Astrocyte of the cerebellum (primary cell): ENCODE measurements at regions not wholly inside any gene's neighbourhood (a gene's known extent, or its start where the extent isn't known, plus 50 kb on each side); places are given as distances from the start of the nearest gene placed in this dataset.

Source experiments
- DNase-seq: peaks from one replicate; pipeline ENCODE4 v3.0.0-alpha.2; 2011; ENCODE audit warnings: low read depth
- H3K4me3 ChIP-seq: 2 replicates; pipeline ENCODE4 v1.5.1; 2011; ENCODE audit warnings: mild to moderate bottlenecking, low read depth, low read length, moderate library complexity
- in situ Hi-C: cut with HindIII; loops from 2 replicates; pipeline ENCODE4 v1.10.0; 2017; ENCODE audit warnings: low sequenced_read_pairs
- TF ChIP-seq, protein P1 (sequence below): IDR thresholded peaks from 2 replicates; pipeline ENCODE4 v1.5.1; 2012; ENCODE audit warnings: low read length, low read depth, moderate library complexity, mild to moderate bottlenecking; ENCODE audit errors: missing control alignments

DNA sequence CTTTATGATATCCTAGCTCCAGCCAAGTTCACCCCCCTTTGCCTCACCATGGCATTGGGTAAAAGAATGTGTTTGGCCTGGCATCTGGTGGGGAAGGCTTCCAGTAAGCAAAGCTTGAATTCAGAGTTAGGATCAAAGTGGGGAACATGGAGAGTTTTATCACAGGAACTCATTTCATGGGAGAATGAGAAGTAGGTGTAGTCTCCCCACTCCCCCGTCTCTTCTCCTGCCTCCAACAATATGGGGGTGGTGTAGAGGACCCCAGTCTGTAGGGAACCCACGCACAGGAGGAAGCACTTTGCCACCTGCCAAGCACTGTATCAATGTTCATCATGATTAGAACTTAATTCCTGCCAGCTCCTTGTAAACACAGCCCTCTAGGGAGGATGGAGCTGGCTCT lies 200.5 kb downstream of the UACA start:
- no peak for DNase-seq
- H3K4me3 ChIP-seq = no peak overlapping the region
- TF ChIP-seq, protein P1, sequence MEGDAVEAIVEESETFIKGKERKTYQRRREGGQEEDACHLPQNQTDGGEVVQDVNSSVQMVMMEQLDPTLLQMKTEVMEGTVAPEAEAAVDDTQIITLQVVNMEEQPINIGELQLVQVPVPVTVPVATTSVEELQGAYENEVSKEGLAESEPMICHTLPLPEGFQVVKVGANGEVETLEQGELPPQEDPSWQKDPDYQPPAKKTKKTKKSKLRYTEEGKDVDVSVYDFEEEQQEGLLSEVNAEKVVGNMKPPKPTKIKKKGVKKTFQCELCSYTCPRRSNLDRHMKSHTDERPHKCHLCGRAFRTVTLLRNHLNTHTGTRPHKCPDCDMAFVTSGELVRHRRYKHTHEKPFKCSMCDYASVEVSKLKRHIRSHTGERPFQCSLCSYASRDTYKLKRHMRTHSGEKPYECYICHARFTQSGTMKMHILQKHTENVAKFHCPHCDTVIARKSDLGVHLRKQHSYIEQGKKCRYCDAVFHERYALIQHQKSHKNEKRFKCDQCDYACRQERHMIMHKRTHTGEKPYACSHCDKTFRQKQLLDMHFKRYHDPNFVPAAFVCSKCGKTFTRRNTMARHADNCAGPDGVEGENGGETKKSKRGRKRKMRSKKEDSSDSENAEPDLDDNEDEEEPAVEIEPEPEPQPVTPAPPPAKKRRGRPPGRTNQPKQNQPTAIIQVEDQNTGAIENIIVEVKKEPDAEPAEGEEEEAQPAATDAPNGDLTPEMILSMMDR = no peak
- in situ Hi-C loops = loop anchor here (10.0 kb wide), 1 partner anchor 62 kb away; no protein-coding TSS in a partner anchor

DNA sequence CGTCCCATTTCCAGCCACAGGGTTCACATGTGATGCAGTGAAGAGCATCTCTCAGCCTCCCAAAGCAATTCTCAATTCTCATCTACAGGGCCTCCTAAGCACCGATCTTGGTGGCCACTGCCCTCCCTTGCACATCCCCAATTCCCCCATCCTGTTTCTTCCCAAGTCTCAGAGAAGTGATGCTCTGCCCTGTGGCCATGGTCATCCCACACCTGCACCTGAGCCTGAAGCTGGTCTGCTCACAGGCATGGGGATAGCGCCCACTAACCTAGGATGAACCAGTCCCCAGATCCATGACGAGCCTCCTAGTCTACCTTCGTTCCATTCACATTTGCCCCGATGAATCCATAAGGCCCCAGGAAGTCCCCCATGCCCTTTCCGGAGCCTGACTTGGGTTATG lies 201.5 kb downstream of the UACA start:
- in situ Hi-C loops = loop anchor here (10.0 kb wide), 1 partner anchor 63 kb away; no protein-coding TSS in a partner anchor
- TF ChIP-seq, protein P1 = no peak
- DNase-seq = no peak
- H3K4me3 ChIP-seq = no peak overlapping the region

DNA sequence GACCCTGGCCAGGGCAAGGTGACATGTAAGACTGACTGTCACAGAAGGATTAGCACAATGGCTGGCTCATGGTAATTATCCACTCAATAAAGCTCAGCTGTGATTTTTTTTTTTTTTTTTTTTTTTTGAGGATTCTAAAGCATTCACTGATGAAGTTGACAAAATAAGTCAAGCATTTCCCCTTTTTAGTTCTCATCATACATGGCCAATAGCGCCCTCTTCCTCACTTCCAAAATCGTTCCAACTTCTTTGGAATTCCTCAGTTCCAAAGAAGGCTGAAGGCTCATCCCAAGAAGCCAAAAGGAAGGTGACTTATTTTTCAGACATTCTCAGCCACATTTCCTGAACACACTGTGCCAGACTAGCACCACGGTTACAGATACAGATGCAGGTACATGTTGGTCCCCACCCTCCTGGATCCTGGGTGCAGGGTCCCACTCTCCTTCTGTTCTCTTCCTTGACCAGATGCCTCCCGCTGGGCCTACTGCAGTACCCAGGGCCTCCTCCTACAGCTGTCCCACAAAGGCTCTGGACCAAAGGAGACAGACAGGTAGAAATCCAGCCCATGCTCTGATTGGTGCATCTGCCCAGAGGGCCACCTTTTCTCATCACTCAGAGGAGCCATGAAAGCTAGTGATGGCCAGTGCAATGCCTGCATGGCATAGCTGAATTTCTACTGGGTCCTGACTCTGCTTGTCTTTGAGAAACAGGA lies 202.6 kb downstream of the UACA start:
- in situ Hi-C loops = loop anchor here (10.0 kb wide), 1 partner anchor 64 kb away; no protein-coding TSS in a partner anchor
- H3K4me3 ChIP-seq = no peak overlapping the region
- DNase-seq = no peak
- TF ChIP-seq, protein P1 = no peak

DNA sequence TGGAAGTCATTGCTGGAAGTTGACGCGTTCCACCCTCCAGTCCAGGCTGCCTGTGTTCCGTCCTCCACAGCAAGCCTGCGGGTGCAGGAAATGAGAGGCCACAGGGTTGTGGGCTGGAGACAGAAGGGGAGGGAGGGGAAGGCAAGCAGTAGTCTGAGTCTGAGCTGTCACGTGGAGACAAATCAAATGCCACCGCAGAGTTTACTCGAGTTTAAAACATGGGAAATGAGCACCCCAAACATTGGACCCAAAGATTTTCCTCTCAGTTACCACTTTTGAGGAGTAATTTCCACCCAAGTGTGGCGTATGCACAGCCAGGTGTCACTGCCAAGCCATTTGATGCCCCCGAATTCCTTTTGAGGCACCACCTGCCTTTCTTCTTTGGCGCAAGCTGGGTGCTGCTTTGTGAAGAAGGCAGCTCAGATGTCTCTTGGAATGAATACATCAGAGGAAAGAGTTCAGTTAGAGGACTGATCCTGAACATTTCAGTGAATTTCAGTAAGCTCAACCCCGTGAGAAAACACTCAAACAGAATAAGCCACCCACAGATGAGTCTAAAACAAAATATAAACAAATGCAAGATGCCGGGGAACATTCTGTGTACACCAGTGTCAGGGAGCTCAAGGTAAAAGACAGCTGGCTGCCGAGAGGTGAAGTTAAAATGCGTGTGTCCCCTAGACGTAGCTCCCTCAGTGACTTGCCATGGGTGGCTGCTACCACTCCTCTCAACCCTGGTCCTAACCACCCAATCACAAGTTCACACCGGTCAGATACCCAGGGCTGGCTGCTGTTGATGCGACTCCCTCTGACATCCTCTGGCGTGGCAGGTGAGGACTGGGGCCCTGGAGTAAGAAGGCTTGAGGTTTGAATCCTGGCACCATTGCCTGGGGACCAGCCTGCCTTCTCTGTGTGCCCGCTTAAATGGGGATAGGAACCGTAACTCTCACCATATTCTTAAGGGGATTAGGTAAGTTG lies 203.8 kb downstream of the UACA start:
- no peak for DNase-seq
- TF ChIP-seq, protein P1 = no peak
- no peak overlapping the region for H3K4me3 ChIP-seq
- in situ Hi-C loops = loop anchor here (10.0 kb wide), 1 partner anchor 65 kb away; no protein-coding TSS in a partner anchor

DNA sequence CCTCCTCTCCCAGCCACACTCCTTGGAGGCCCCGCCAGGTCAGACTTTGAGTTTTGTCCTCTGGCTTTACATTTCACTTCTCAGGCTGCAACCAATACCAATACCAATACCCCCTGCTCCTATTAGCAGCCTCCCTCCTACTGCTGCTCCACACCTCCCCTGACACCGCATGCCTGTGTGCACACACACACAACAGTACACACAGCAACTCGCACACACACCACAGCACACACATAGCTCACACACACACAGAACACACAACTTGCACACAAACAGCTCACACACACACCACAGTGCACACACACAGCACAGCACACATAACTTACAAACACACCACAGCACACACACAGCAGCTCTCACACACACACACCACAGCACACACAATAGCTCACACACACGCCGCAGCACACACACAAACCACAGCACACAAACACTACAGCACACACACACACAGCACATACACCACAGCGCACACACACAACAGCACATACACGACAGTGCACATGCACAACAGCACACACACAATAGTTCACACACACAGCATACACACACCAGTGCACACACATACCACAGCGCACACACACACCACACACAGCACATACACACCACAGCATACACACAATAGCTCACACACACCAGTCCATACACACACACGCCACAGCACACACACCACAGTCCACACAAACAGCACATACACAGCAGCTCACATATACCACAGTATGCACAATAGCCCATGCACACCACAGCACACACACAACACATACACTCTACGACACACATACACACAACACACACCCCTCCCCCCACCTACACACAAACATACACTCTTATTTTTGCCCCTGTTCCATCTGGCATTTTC lies 204.7 kb downstream of the UACA start:
- TF ChIP-seq, protein P1 = no peak
- no peak for DNase-seq
- in situ Hi-C loops = no loop called here
- H3K4me3 ChIP-seq = no peak overlapping the region
